MCF 10A (cell line): ENCODE measurements at regions not wholly inside any gene's neighbourhood (a gene's known extent, or its start where the extent isn't known, plus 50 kb on each side); places are given as distances from the start of the nearest gene placed in this dataset.

Experiments
- BruUV-seq: library from RNA; stranded (reverse); fragments of 400-500 nt; replicated peaks from 2 replicates; lab custom pipeline; 2021; lab: Mats Ljungman, UMichigan
- CTCF ChIA-PET: fragments of 300-600 bp; sonication (Branson Sonifier 250); formaldehyde crosslinking; extraction: SDS; loops from one replicate; lab custom pipeline; 2021; ENCODE audit warnings: antibody characterized with exemption, inconsistent platforms; lab: Yijun Ruan, JAX
- POLR2A ChIA-PET: fragments of 300-600, 350-650 bp; sonication (Branson Sonifier 250); formaldehyde crosslinking; extraction: SDS; loops from one replicate; lab custom pipeline; 2020; ENCODE audit warnings: antibody characterized with exemption, inconsistent platforms; lab: Yijun Ruan, JAX
- DNase-seq: peaks from one replicate; pipeline ENCODE4 v3.0.0-alpha.2; 2018; ENCODE audit not compliant: unreplicated experiment
- H3K27ac Mint-ChIP-seq: one replicate; pipeline ENCODE4 v1.8.0; 2022; ENCODE audit warnings: mild to moderate bottlenecking, low read depth, mixed read lengths; ENCODE audit not compliant: unreplicated experiment
- H3K27me3 Mint-ChIP-seq: one replicate; pipeline ENCODE4 v1.8.0; 2022; ENCODE audit warnings: mixed read lengths; ENCODE audit not compliant: insufficient read depth, unreplicated experiment
- H3K36me3 Mint-ChIP-seq: one replicate; pipeline ENCODE4 v1.8.0; 2022; ENCODE audit warnings: mild to moderate bottlenecking, moderate library complexity, mixed read lengths; ENCODE audit not compliant: insufficient read depth, unreplicated experiment
- H3K4me1 Mint-ChIP-seq: one replicate; pipeline ENCODE4 v1.8.0; 2022; ENCODE audit warnings: mixed read lengths; ENCODE audit not compliant: insufficient read depth, unreplicated experiment
- H3K4me3 Mint-ChIP-seq: one replicate; pipeline ENCODE4 v1.8.0; 2022; ENCODE audit warnings: mild to moderate bottlenecking, moderate library complexity, mixed read lengths; ENCODE audit not compliant: unreplicated experiment
- H3K9me3 Mint-ChIP-seq: one replicate; pipeline ENCODE4 v1.8.0; 2022; ENCODE audit warnings: mixed read lengths; ENCODE audit not compliant: unreplicated experiment
- CTCF ChIP-seq: fragments of 200-600 bp; IDR thresholded peaks from one replicate; pipeline ENCODE4 v1.8.0; 2022; ENCODE audit warnings: antibody characterized with exemption, mild to moderate bottlenecking; ENCODE audit not compliant: unreplicated experiment
- intact Hi-C: fragments of 100-400 bp; cut with micrococcal nuclease; formaldehyde crosslinking; loops from 2 replicates; pipeline ENCODE4 v1.14.1; 2022

- H3K36me3 Mint-ChIP-seq = no peaks in the 10 kb centered on the region
- no peaks in the 10 kb centered on the region for H3K4me1 Mint-ChIP-seq
- intact Hi-C loops = no loop called here
- POLR2A ChIA-PET = no interaction called here
- DNase-seq = peak; percentile 51
- H3K9me3 Mint-ChIP-seq = peaks cover 7% of the 10 kb centered on the region
- peaks cover 10% of the 10 kb centered on the region for H3K27me3 Mint-ChIP-seq
- no peak overlapping the region for H3K27ac Mint-ChIP-seq
- CTCF ChIA-PET = interaction anchor here (0.6 to 1.8 kb wide), 7 partner anchors 10 to 1549 kb away, joined by 3 to 7 read pairs (median 3); no protein-coding TSS in a partner anchor
- peak; percentile 19 for TF ChIP-seq CTCF
- no TSS peak for BruUV-seq
- no peak overlapping the region for H3K4me3 Mint-ChIP-seq
Measured at GRCh38 chr10:84820120-84820519, 491.7 kb downstream of the CCSER2 start.

GRCh38 chr10:84820596-84820995, 492.2 kb downstream of the CCSER2 start:
- POLR2A ChIA-PET = no interaction called here
- Mint-ChIP-seq H3K27ac (no peak overlapping the region), H3K4me1 (no peaks in the 10 kb centered on the region), H3K9me3 (peaks cover 7% of the 10 kb centered on the region), H3K27me3 (peaks cover 10% of the 10 kb centered on the region), H3K4me3 (no peak overlapping the region), H3K36me3 (no peaks in the 10 kb centered on the region)
- CTCF ChIA-PET = interaction anchor here (0.6 to 1.8 kb wide), 8 partner anchors 10 to 1548 kb away, joined by 3 to 7 read pairs (median 4); no protein-coding TSS in a partner anchor
- no peak for TF ChIP-seq CTCF
- no TSS peak for BruUV-seq
- intact Hi-C loops = no loop called here
- DNase-seq = peak; percentile 5

GRCh38 chr10:84822931-84823630, 494.7 kb downstream of the CCSER2 start:
- Mint-ChIP-seq H3K4me3 (no peak overlapping the region), H3K9me3 (no peaks in the 10 kb centered on the region), H3K27ac (no peak overlapping the region), H3K36me3 (no peaks in the 10 kb centered on the region), H3K4me1 (no peaks in the 10 kb centered on the region), H3K27me3 (no peaks in the 10 kb centered on the region)
- ChIA-PET CTCF (no interaction called here), POLR2A (interaction anchor here (0.6 kb wide), 1 partner anchor 1251 kb away, joined by 3 read pairs; no protein-coding TSS in a partner anchor)
- no peak for DNase-seq
- intact Hi-C loops = no loop called here
- TF ChIP-seq CTCF = no peak
- no TSS peak for BruUV-seq

GRCh38 chr10:84824525-84824924, 496.1 kb downstream of the CCSER2 start:
- no peaks in the 10 kb centered on the region for H3K9me3 Mint-ChIP-seq
- no peak for TF ChIP-seq CTCF
- no peaks in the 10 kb centered on the region for H3K36me3 Mint-ChIP-seq
- BruUV-seq = no TSS peak
- H3K4me3 Mint-ChIP-seq = no peak overlapping the region
- H3K4me1 Mint-ChIP-seq = no peaks in the 10 kb centered on the region
- intact Hi-C loops = no loop called here
- ChIA-PET POLR2A (no interaction called here), CTCF (interaction anchor here (1.2 kb wide), 1 partner anchor 19 kb away, joined by 3 read pairs; no protein-coding TSS in a partner anchor)
- no peaks in the 10 kb centered on the region for H3K27me3 Mint-ChIP-seq
- DNase-seq = no peak
- no peak overlapping the region for H3K27ac Mint-ChIP-seq
